A549 (cell line): ENCODE measurements at regions not wholly inside any gene's neighbourhood (a gene's known extent, or its start where the extent isn't known, plus 50 kb on each side); places are given as distances from the start of the nearest gene placed in this dataset.

Source experiments
- ATAC-seq, 2 experiments: fragments of 200-7000 bp in 1 of 2; fragments of >200 bp in 1 of 2; cut with Nextera tagmentation in 1 of 2; cut with Tn5 transposase in 1 of 2; 3 replicates each; pipeline versions ENCODE4 v1.8.0 to v1.9.1; 2018 to 2020; ENCODE audit warnings: mild to moderate bottlenecking in 1 of 2, moderate library complexity in 1 of 2
- CTCF ChIA-PET: fragments of 300-600 bp; sonication (Branson Sonifier 250); formaldehyde crosslinking; extraction: SDS; loops from one replicate; lab custom pipeline; 2021; ENCODE audit warnings: antibody characterized with exemption, inconsistent platforms; lab: Yijun Ruan, JAX
- POLR2A ChIA-PET: fragments of 350-600 bp; formaldehyde crosslinking; extraction: SDS; loops from one replicate; lab custom pipeline; 2021; ENCODE audit warnings: antibody characterized with exemption, inconsistent platforms; lab: Yijun Ruan, JAX
- DNase-seq, 2 experiments: peaks; one replicate each; pipeline versions ENCODE4 v3.0.0 to v3.0.0-alpha.2; 2011 to 2016; ENCODE audit warnings: low read depth in 1 of 2, low spot score in 1 of 2
- FAIRE-seq: peaks from 2 replicates; lab custom pipeline; 2011; peaks lifted over from hg19 to GRCh38; lab: Jason Lieb, UNC
- H3K27ac ChIP-seq, 2 experiments: fragments of >200 bp; sonication (Bioruptor Twin); formaldehyde crosslinking; 3 replicates each; pipeline ENCODE4 v1.5.1; 2016 to 2017
- H3K4me1 ChIP-seq: fragments of >200 bp; sonication (Bioruptor Twin); formaldehyde crosslinking; 3 replicates; pipeline ENCODE4 v1.6.1; 2016
- H3K4me2 ChIP-seq: fragments of >200 bp; sonication (Bioruptor Twin); formaldehyde crosslinking; 3 replicates; pipeline ENCODE4 v1.6.1; 2016
- H3K4me3 ChIP-seq: fragments of >200 bp; sonication (Bioruptor Twin); formaldehyde crosslinking; 3 replicates; pipeline ENCODE4 v1.5.1; 2016
- H3K9me3 ChIP-seq: fragments of >200 bp; sonication (Bioruptor Twin); formaldehyde crosslinking; 3 replicates; pipeline ENCODE4 v1.6.1; 2016
- CBX2 ChIP-seq: fragments of 200-600 bp; sonication (generic); IDR thresholded peaks from 2 replicates; pipeline ENCODE4 v1.6.1; 2016; ENCODE audit warnings: low read depth, mild to moderate bottlenecking, borderline replicate concordance
- CBX8 ChIP-seq: fragments of 200-600 bp; sonication (generic); IDR thresholded peaks from 2 replicates; pipeline ENCODE4 v1.6.1; 2016
- CEBPB ChIP-seq, 2 experiments: fragments of >200 bp in 1 of 2; sonication (Bioruptor Twin) in 1 of 2; formaldehyde crosslinking in 1 of 2; IDR thresholded peaks; 2 replicates each; pipeline ENCODE4 v1.6.1; 2012 to 2016
- CHD2 ChIP-seq: fragments of 150-350 bp; IDR thresholded peaks from 2 replicates; pipeline ENCODE4 v1.6.1; 2014; ENCODE audit warnings: low read length; ENCODE audit not compliant: partially characterized antibody
- CHD4 ChIP-seq: fragments of 200-600 bp; sonication (generic); IDR thresholded peaks from 2 replicates; pipeline ENCODE4 v1.6.1; 2016; ENCODE audit warnings: antibody characterized with exemption, mild to moderate bottlenecking, borderline replicate concordance
- EP300 ChIP-seq, 2 experiments: fragments of >200 bp; sonication (Bioruptor Twin); formaldehyde crosslinking; IDR thresholded peaks; 2 replicates in 1 of 2; 3 replicates in 1 of 2; pipeline ENCODE4 v1.6.1; 2016 to 2017
- FOSL2 ChIP-seq, 2 experiments: fragments of 450-650 bp in 1 of 2; fragments of >200 bp in 1 of 2; sonication (Bioruptor Twin) in 1 of 2; formaldehyde crosslinking; IDR thresholded peaks; 2 replicates each; pipeline versions ENCODE4 v1.5.0 to v1.6.1; 2016 to 2020; ENCODE audit warnings: mild to moderate bottlenecking in 1 of 2, moderate library complexity in 1 of 2
- GATA3 ChIP-seq: IDR thresholded peaks from 2 replicates; pipeline ENCODE4 v1.6.1; 2012; ENCODE audit warnings: borderline replicate concordance
- HDAC2 ChIP-seq: fragments of 200-600 bp; sonication (generic); IDR thresholded peaks from 2 replicates; pipeline ENCODE4 v1.6.1; 2016
- HOXA7 ChIP-seq: fragments of 250-450 bp; sonication (Bioruptor Pico); IDR thresholded peaks from 2 replicates; pipeline ENCODE4 v1.5.0; 2020; ENCODE audit warnings: mild to moderate bottlenecking, moderate library complexity
- JUNB ChIP-seq: fragments of >200 bp; sonication (Bioruptor Twin); formaldehyde crosslinking; IDR thresholded peaks from 2 replicates; pipeline ENCODE4 v1.6.1; 2016
- PHF8 ChIP-seq: fragments of 200-600 bp; sonication (generic); IDR thresholded peaks from 2 replicates; pipeline ENCODE4 v1.6.1; 2016; ENCODE audit warnings: low read depth, mild to moderate bottlenecking, antibody characterized with exemption, moderate library complexity, borderline replicate concordance
- RARB ChIP-seq: fragments of 250-450 bp; sonication (Bioruptor Pico); IDR thresholded peaks from 2 replicates; pipeline ENCODE4 v1.8.0; 2021; ENCODE audit warnings: mild to moderate bottlenecking, moderate library complexity
- RNF2 ChIP-seq: fragments of 200-600 bp; sonication (generic); IDR thresholded peaks from 2 replicates; pipeline ENCODE4 v1.6.1; 2016; ENCODE audit warnings: low read depth, mild to moderate bottlenecking, antibody characterized with exemption, moderate library complexity, borderline replicate concordance
- SMC3 ChIP-seq: fragments of >200 bp; sonication (Bioruptor Twin); formaldehyde crosslinking; IDR thresholded peaks from 3 replicates; pipeline ENCODE4 v1.6.1; 2018; ENCODE audit warnings: inconsistent platforms
- ZC3H11A ChIP-seq: fragments of 450-650 bp; IDR thresholded peaks from 2 replicates; pipeline ENCODE4 v1.6.1; 2014; ENCODE audit warnings: antibody characterized with exemption, mild to moderate bottlenecking
- ZFP36 ChIP-seq: fragments of 450-650 bp; IDR thresholded peaks from 2 replicates; pipeline ENCODE4 v1.6.1; 2014; ENCODE audit warnings: borderline replicate concordance; ENCODE audit not compliant: partially characterized antibody
- WGBS: methylation state at CpG from one replicate; pipeline ENCODE4 v1.1.6; 2017; ENCODE audit errors: missing lambda C conversion rate; 5-methylcytosine and 5-hydroxymethylcytosine counted together
- TF ChIP-seq, protein P1 (sequence below): fragments of >200 bp; sonication (Bioruptor Twin); formaldehyde crosslinking; IDR thresholded peaks from 3 replicates; pipeline ENCODE4 v1.5.1; 2016
- TF ChIP-seq, protein P2 (sequence below): IDR thresholded peaks from 2 replicates; pipeline ENCODE4 v1.6.1; 2012
- TF ChIP-seq, protein P3 (sequence below): fragments of 150-350 bp; IDR thresholded peaks from 2 replicates; pipeline ENCODE4 v1.6.1; 2014; ENCODE audit warnings: low read depth, mild to moderate bottlenecking, low read length
- TF ChIP-seq, protein P4 (sequence below): IDR thresholded peaks from 2 replicates; pipeline ENCODE4 v1.6.1; 2012
- TF ChIP-seq, protein P5 (sequence below): fragments of >200 bp; sonication (Bioruptor Twin); formaldehyde crosslinking; IDR thresholded peaks from 2 replicates; pipeline ENCODE4 v1.6.1; 2016
- TF ChIP-seq, protein P6 (sequence below): fragments of 250-450 bp; sonication (Bioruptor Pico); IDR thresholded peaks from 2 replicates; pipeline ENCODE4 v1.5.0; 2020; ENCODE audit warnings: low read depth, mild to moderate bottlenecking, moderate library complexity

DNA sequence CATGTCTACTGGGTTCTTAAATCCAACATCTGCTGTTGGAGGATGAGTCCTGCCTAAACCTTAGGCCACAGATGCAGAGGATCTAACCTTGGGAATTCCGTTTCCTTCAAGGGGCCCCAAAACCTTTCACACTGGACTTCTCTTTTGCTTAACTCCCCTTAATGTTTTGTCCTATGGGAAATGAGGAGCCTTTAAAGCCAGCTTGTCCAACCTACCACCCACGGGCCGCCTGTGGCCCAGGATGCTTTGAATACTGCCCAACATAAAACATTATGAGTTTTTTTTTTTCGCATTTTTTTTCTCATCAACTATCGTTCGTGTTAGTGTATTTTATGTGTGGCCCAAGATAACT, 157.2 kb upstream of the SLC1A4 start:
- POLR2A ChIA-PET = interaction anchor here (1.2 to 3.0 kb wide), 5 partner anchors 27 to 187 kb away, joined by 4 to 20 read pairs (median 7); partner anchors contain the start of gene SERTAD2
- no peak for TF ChIP-seq HDAC2
- TF ChIP-seq, protein P1, sequence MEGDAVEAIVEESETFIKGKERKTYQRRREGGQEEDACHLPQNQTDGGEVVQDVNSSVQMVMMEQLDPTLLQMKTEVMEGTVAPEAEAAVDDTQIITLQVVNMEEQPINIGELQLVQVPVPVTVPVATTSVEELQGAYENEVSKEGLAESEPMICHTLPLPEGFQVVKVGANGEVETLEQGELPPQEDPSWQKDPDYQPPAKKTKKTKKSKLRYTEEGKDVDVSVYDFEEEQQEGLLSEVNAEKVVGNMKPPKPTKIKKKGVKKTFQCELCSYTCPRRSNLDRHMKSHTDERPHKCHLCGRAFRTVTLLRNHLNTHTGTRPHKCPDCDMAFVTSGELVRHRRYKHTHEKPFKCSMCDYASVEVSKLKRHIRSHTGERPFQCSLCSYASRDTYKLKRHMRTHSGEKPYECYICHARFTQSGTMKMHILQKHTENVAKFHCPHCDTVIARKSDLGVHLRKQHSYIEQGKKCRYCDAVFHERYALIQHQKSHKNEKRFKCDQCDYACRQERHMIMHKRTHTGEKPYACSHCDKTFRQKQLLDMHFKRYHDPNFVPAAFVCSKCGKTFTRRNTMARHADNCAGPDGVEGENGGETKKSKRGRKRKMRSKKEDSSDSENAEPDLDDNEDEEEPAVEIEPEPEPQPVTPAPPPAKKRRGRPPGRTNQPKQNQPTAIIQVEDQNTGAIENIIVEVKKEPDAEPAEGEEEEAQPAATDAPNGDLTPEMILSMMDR = peak; percentile 27; the same call in 2 of the 3 replicates
- no peak for TF ChIP-seq RNF2
- H3K9me3 ChIP-seq = no peaks in the 10 kb centered on the region
- ATAC-seq (no peak), FAIRE-seq (no peak), DNase-seq (no peak)
- peaks cover 42% of the 10 kb centered on the region for H3K4me1 ChIP-seq
- H3K4me2 ChIP-seq = no peak overlapping the region; the same call in 2 of the 3 replicates
- 81% methylated on average over 6 of the region's 6 CpGs for WGBS
- H3K4me3 ChIP-seq = no peak overlapping the region
- CTCF ChIA-PET = interaction anchor here (0.8 to 4.2 kb wide), 36 partner anchors 9 to 245 kb away, joined by 3 to 29 read pairs (median 4); partner anchors contain the start of gene SERTAD2
- H3K27ac ChIP-seq = peak overlapping the region; percentile 65 to 89; a peak in 5 of 6 replicates

DNA sequence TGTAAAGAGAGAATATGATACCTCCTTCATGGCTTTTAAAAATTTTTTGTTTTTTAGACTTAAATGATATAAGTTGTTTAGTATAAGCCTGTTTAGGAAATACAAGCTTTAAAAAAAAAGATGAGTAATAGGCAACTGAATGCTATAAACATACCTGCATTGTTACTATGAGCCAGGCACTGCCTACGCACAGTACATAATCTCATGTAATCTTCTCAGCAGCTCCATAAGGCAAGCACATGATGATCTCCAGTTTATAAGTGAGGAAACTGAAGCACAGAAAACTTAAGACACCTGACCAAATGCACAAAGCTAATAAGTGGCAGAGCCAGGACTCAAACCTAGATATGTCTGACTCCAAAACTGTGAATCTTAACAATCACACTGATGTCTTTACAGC, 156.3 kb upstream of the SLC1A4 start:
- no peak overlapping the region for H3K27ac ChIP-seq
- DNase-seq (no peak), ATAC-seq (no peak), FAIRE-seq (no peak)
- no peak for TF ChIP-seq CHD4
- ChIA-PET CTCF (interaction anchor here (0.6 to 4.2 kb wide), 24 partner anchors 8 to 246 kb away, joined by 3 to 29 read pairs (median 5); partner anchors contain the start of gene SERTAD2), POLR2A (interaction anchor here (3.0 kb wide), 1 partner anchor 179 kb away, joined by 20 read pairs; the partner anchor contains the start of gene SERTAD2)
- H3K4me2 ChIP-seq = no peak overlapping the region
- no peak overlapping the region for H3K4me3 ChIP-seq
- peaks cover 52% of the 10 kb centered on the region for H3K4me1 ChIP-seq
- no peaks in the 10 kb centered on the region for H3K9me3 ChIP-seq
- WGBS = 98% methylated on average over 1 of the region's 1 CpG

DNA sequence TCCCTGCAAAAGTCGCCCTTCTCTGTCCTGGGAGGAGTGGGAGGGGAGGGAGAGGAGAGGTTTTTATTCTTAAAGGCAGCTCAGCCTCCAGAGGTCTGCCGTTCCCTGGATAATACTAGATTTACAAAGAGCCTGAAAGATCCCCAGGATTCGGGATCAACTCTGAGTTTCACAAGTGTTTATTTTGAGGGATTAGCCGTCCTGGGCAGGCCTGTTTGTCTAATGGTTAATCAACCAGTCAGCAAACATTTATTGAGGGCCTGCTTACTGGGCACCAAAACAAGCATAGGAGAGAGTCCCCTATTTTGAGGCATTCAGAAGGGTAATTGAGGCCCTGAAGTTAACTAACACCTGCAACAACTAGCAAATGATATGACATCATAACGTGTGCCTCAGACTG, 152.6 kb upstream of the SLC1A4 start:
- FAIRE-seq = no peak

DNA sequence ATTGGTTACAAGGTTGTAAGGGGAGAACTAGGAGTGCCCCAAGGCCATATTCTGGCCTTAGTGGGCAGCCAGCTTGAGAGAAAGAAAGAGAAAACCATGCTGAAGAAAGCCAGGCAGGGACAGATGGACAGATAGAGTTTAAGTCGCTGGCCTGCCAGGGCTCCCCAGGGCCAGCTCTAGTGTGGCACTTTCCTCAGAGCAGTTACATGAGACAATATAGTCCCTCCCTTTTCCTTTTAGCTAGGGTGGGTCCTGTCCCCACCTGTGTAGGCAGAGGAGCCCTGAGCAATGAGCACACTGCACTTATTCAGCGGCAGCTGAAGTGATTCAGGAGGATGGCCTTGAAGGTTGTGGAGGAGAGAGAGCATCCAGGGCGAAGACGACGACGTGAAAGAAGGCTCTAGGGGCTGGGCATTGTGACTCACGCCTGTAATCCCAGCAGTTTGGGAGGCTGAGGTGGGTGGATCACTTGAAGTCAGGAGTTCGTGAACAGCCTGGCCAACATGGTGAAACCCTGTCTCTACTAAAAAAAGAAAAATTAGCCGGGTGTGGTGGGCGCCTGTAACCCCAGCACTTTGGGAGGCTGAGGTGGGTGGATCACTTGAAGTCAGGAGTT, 152.0 kb upstream of the SLC1A4 start:
- Histone ChIP-seq H3K4me2 (peak overlapping the region; percentile 68), H3K4me1 (peaks cover 54% of the 10 kb centered on the region), H3K9me3 (no peaks in the 10 kb centered on the region), H3K4me3 (no peak overlapping the region), H3K27ac (peak overlapping the region; percentile 72 to 87)
- TF ChIP-seq ZC3H11A (no peak), HDAC2 (no peak), CBX2 (no peak), ZFP36 (no peak), CBX8 (no peak), CHD2 (no peak), GATA3 (no peak), JUNB (no peak), HOXA7 (CRISPR knock-in tag) (no peak), FOSL2 (IDR thresholded peaks at IDR 0.05) (no peak), FOSL2 (CRISPR knock-in tag; IDR thresholded peaks at IDR 0.05) (peak; percentile 74), EP300 (IDR thresholded peaks at IDR 0.05) (no peak)
- TF ChIP-seq, protein P2, sequence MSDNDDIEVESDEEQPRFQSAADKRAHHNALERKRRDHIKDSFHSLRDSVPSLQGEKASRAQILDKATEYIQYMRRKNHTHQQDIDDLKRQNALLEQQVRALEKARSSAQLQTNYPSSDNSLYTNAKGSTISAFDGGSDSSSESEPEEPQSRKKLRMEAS = peak; percentile 82
- TF ChIP-seq, protein P3, sequence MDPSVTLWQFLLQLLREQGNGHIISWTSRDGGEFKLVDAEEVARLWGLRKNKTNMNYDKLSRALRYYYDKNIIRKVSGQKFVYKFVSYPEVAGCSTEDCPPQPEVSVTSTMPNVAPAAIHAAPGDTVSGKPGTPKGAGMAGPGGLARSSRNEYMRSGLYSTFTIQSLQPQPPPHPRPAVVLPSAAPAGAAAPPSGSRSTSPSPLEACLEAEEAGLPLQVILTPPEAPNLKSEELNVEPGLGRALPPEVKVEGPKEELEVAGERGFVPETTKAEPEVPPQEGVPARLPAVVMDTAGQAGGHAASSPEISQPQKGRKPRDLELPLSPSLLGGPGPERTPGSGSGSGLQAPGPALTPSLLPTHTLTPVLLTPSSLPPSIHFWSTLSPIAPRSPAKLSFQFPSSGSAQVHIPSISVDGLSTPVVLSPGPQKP = no peak
- TF ChIP-seq, protein P4, sequence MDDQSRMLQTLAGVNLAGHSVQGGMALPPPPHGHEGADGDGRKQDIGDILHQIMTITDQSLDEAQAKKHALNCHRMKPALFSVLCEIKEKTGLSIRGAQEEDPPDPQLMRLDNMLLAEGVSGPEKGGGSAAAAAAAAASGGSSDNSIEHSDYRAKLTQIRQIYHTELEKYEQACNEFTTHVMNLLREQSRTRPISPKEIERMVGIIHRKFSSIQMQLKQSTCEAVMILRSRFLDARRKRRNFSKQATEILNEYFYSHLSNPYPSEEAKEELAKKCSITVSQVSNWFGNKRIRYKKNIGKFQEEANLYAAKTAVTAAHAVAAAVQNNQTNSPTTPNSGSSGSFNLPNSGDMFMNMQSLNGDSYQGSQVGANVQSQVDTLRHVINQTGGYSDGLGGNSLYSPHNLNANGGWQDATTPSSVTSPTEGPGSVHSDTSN = no peak
- TF ChIP-seq, protein P5, sequence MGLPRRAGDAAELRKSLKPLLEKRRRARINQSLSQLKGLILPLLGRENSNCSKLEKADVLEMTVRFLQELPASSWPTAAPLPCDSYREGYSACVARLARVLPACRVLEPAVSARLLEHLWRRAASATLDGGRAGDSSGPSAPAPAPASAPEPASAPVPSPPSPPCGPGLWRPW = no peak
- TF ChIP-seq, protein P6, sequence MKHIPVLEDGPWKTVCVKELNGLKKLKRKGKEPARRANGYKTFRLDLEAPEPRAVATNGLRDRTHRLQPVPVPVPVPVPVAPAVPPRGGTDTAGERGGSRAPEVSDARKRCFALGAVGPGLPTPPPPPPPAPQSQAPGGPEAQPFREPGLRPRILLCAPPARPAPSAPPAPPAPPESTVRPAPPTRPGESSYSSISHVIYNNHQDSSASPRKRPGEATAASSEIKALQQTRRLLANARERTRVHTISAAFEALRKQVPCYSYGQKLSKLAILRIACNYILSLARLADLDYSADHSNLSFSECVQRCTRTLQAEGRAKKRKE (CRISPR knock-in tag) = 0 out of 2 replicates have a peak, but pooled peaks have one; percentile 15
- peak; percentile 65 to 83 for DNase-seq
- CTCF ChIA-PET = interaction anchor here (0.6 to 2.2 kb wide), 8 partner anchors 22 to 314 kb away, joined by 3 to 11 read pairs (median 4); no protein-coding TSS in a partner anchor
- peak; percentile 66 to 71 for ATAC-seq
- POLR2A ChIA-PET = interaction anchor here (1.2 to 3.5 kb wide), 4 partner anchors 22 to 183 kb away, joined by 3 to 47 read pairs (median 16); partner anchors contain the start of gene SERTAD2
- FAIRE-seq = no peak
- 16% methylated on average over 10 of the region's 10 CpGs for WGBS

More for the DNA sequence above, 152.6 kb upstream of the SLC1A4 start:
- no peaks in the 10 kb centered on the region for H3K9me3 ChIP-seq
- H3K4me1 ChIP-seq = peaks cover 60% of the 10 kb centered on the region
- H3K4me2 ChIP-seq = peak overlapping the region; percentile 68
- no peak for DNase-seq
- H3K4me3 ChIP-seq = no peak overlapping the region
- peak overlapping the region; percentile 72 to 87 for H3K27ac ChIP-seq
- ATAC-seq = peak in 1 of 2 experiments; percentile 2; a peak in 1 of 6 replicates
- 10% methylated on average over 5 of the region's 5 CpGs for WGBS
- TF ChIP-seq PHF8 (no peak), SMC3 (no peak), CEBPB (IDR thresholded peaks at IDR 0.05) (no peak), HDAC2 (no peak), RARB (CRISPR knock-in tag) (no peak), RNF2 (no peak)
- ChIA-PET CTCF (interaction anchor here (1.3 to 1.9 kb wide), 4 partner anchors 29 to 190 kb away, joined by 3 to 10 read pairs (median 5); no protein-coding TSS in a partner anchor), POLR2A (interaction anchor here (1.2 to 3.5 kb wide), 2 partner anchors 85 to 183 kb away, joined by 3 to 47 read pairs; partner anchors contain the start of gene SERTAD2)
